HG03139 (cell line): ENCODE measurements at regions not wholly inside any gene's neighbourhood (a gene's known extent, or its start where the extent isn't known, plus 50 kb on each side); places are given as distances from the start of the nearest gene placed in this dataset.

ENCODE experiments used
- ATAC-seq: cut with Tn5 transposase; IDR thresholded peaks from one replicate; pipeline ENCODE4 v1.9.1; 2021; ENCODE audit not compliant: unreplicated experiment

DNA sequence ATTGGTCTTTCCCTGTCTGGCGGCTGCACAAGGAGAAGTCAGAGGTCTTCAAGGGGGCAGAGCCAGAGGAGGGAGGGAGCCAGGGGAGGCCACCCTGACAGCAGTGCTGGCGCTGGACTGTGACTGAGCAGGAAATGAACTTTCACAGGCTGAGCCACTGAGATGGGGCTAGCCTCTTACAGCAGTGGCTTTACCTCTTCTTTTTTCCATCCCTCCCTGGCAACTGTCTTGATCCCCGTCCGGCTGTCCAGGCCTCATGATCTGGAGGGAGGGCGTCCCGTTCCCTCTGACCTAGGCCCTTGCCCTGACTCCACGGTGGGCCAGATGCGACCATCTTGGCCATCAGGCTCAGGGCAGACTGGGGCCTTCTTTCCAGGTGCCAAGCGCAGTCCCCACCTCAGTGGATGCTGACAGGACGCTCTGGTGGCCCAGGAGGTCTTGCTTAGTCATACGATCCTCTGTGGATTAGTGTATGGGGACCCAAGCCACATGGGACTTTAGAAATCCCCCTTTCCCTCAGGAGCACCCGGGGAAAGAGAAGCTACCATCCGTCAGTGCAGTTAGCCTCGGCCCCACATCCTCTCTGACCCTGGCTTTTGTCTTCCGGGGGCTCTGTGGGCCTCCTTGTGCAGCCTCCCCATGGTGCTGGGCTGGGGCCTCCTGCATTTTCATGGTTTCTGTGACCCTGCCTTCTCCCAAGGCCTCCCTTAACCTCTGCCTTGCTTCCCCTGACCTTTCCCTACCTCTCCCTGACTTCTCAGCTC is 57.4 kb upstream of the CCDC167 start:
- ATAC-seq: no peak

DNA sequence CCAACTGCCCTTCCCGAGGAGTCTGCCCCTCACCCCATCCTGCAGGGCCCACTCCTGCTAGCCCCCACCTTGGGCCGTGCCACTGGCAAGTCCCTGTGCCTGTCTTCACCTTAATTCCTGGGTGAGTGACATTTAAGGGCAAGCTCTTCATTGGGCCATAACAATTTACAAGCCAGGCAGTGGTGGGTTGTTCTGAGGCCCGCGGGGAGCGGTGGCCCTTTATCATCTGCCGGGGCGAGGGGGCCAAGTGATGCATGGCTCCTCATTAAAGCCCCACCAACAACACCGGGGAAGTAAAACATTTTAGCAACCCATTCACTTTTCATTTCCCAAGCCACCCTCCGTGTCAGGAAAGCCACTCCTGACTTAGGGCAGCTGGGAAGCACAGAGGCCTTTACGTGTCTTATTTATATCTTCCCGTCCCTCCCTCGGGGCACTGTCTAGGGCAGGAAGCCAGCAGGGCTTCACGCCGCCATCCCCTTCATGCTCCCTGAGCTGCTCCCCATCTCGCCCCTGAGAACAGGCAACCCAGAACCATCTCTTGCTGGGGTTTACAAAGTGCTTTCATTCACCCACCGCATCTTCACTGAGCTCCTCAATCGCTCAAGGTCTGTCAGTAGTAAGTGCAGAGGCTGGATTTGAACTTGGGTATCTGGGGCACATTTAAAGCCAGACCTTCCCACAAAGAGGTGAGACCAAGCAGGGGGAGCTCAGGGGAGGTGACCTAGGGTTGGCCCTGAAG is 55.5 kb upstream of the CCDC167 start:
- ATAC-seq: no peak

DNA sequence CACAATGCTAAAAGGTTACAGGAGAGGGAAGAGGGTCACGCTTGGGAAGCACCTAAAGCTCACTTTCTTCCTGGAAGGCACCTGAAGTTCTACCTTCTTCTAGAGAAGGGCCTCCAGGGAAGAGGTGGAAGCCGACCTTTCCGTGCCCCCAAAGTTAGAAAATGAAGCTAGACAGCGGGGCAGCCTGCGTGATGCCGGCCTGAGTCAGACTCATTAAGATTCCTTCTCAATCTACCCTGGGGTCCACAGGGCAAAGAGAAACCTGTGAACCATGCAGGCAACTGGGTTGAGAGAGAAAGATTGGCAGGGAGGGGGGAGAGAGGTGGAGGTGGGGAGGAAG is 54.8 kb upstream of the CCDC167 start:
- ATAC-seq: no peak

DNA sequence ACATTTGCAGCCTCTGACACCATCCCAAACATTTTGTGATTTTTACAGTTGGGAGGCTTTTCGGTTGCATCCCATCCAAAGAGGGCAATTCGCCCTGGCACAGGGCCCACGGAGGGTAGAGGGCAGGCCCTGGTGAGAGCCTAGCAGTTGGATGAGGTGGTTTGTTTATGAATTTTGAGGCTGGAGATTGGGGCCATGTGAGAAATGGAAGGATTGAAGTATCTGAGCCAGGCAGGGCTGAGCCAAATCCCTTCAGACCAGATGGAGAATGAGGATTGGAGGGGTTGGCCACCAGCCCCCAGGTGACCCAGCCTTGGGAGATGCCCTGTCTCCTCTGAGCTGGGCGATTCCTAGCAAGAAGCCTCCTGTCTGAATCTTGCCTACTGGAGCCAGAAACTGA is 52.6 kb upstream of the CCDC167 start:
- no peak for ATAC-seq

DNA sequence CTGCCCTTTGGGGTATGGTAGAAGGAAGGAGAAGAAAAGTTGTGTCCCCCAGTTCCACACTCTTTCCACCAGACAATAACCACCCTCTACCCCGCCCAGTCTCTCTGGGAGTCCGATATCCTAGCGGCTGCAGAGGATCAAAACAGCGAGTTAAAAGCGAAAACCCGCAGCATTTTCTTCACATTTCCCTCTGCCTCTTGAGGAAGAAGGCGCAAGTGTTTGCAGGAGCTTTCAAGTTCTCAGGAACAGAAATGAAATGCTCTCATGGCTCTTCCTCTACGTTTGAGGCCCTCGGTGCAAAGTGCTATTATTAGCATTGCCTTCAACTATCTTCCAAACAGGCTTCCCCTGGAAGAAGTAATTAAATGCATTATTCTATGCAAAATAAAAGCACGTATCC is 52.2 kb upstream of the CCDC167 start:
- ATAC-seq: no peak

DNA sequence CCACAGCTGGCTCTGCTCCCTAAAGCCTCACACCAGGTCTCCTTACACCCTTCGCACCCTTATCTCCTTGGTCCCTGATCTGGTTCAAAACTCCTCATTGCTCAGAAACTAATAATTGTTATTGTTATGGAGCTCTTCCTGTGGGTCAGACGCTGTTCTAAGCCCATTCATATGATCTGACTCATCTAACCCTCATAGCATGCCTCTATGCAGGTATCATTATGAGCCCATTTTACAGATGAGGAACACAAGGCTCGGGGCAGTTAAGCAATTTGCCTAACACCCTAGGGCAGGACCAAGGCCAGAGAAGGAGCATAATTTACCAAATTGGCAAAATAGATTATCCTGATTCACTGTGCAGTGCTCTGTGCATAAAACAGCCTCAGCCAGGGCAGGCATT is 51.8 kb upstream of the CCDC167 start:
- ATAC-seq: no peak

DNA sequence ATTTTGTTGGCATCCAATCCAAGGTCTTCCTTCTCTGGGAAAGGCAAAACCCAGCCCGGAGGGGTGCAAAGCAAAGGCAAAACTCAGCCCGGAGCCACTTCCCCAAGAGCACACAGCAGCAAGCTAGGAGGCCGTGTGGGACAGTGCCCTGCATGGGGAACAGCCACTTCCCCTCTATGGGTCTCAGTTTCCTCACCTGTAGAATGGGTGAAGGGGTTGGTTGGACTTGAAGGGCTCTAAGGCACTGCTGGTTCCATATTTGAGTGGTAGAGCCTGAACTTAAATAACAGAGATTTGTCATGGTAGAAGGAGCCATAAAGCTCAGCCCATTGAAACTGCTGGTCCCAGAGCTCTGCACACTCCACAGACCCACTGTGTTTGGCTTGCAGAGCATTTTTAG is 51.3 kb upstream of the CCDC167 start:
- no peak for ATAC-seq

DNA sequence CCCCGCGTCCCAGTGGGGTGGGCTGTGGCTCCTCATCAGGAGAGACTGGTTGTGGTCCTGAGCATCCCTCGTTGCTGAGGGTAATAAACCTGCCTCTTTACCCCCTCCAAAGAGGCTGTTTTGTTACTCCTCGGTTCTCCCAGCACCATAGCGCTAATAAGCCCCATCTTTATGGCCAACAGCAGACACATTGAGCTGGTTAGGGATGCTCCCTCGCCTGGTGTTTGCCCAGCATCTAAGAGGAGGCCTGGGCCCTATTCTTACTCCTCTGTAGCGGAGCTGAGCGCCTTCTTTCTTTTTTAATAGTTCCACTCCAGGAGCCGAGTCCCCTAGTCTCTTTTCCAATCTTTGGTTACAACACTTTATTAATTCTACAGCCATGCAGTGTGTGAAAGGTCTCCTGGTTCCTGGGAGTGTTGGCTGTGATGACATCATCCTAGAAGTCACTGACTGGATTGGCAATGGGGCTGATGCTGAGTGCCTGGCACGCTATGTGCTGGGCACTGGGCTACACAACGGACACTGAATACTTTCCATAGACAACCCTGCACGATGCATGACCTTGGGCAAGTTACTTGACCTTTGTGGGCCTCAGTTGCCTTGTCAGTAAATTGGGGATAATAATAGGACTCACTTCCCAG is 50.6 kb upstream of the CCDC167 start:
- no peak for ATAC-seq

DNA sequence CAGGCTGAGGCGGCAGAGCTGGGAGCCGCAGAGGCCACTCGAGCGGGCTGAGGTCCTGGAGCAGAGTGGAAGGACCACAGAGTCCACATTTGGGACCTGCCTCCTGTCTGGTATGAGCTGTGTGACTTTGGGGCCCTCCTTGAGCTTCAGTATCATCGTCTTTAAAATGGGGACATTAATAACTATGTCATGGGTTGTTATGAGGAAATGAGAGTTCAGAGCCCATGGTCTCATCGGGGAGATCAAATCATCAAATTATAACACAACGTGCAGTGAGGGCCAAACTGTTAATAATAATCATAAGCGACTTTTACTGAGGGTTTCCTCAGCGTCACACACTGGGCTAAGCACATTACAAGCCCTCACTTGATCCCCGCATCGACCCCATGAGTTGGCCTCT is 49.9 kb upstream of the CCDC167 start:
- no peak for ATAC-seq
